NCI-H2081 treated with DMSO at 0.1 percent for 48 hours (cell line): ENCODE measurements at regions not wholly inside any gene's neighbourhood (a gene's known extent, or its start where the extent isn't known, plus 50 kb on each side); places are given as distances from the start of the nearest gene placed in this dataset.
"Not testable (repeated sequence)": the region's sequence is repeated elsewhere in the genome, so short reads cannot be mapped to it uniquely, and the experiment has no call there.

ENCODE experiments used
- DNase-seq: peaks from one replicate; lab custom pipeline; 2025; lab: John Stamatoyannopoulos, UW

DNA sequence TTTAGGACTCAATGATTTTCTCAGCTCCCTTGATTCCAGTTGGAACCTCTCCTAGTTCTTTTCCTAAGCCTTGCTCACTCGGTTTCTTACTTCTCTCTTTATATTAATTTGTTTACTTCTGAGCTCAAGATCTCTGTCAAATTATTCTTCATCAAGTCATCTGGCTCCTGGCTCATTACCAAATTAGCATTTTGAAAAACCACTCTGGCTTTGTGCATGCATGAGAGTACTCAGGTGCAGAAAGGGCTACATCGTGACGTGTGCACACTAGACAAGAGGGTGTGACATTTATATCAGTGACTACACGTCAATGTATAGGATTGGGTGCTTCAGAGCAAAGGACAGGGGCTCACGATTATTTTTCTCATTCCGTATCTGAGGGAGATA lies 645.7 kb upstream of the DPP6 start:
- DNase-seq, result no peak

DNA sequence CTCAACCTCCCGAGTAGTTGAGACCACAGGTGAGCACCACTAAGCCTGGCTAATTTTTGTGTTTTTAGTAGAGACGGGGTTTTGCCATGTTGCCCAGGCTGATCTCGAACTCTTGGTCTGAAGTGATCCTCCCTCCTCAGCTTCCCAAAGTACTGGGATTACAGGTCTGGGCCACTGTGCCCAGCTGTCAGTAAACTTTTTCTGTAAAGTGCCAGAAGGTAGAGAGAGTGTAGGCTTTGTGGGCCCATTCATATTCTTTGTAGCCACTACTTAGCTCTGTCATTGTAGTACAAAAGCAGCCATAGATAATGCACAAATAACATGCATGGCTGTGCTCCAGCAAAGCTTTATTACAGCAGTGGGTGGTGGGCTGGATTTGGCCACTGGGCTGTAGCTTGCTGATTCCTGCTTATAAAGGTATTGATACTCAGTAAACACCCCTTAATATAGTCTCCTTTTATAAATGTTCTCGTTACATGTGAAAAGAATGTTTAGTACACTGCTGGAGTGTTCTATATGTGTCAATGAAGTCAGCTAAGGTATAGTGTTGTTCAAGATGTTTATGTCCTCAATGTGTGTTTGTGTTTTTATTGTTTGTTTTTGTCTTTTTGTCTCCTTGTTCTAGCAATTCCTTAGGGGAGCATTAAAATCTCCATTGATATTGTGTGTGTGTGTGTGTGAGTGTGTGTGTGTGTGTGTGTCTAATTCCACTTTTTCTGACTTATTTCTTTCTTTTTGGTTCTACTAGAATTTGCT lies 644.7 kb upstream of the DPP6 start:
- no peak for DNase-seq

DNA sequence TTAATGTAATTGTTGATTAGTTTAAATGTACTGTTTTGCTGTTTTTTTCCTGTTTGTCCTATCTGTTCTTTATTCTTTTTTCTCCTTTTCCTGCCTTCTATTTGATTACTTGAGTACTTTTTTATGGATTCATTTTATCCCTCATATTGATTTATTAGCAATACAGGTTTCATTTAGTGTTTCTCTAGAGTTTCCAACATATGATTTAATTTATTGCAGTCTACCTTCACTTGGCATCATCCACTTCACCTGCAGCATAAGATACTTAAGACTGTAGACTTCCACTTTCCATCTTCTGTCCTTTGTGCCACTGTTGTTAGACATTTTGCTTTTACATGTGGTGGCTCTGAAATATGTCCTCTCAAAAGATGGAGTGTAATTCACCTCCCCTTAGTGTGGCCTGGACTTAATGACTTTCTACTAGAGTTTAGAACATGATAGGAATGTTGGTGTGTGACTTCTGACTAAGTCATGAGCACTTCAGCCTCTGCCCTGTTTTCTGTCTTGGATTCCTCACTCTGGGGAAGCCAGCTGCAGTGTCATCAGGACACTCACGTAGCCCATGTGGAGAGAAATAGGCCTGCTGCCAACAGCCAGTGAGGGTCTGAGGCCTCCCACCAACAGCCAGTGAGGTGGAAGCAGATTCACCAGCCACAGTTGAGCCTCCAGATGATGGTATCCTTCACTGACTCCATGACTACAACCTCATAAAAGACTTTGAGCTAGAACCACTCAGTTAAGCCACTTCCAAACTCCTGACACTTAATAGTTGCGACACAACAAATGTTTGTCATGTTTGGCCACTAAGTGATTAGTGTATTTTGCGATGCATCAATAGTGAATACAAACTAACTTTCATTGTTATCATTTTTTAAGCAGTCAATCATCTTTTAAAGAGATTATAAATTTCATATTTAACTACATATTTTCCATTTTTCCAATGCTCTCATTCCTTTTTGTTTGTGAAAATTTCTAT lies 643.5 kb upstream of the DPP6 start:
- no peak for DNase-seq

DNA sequence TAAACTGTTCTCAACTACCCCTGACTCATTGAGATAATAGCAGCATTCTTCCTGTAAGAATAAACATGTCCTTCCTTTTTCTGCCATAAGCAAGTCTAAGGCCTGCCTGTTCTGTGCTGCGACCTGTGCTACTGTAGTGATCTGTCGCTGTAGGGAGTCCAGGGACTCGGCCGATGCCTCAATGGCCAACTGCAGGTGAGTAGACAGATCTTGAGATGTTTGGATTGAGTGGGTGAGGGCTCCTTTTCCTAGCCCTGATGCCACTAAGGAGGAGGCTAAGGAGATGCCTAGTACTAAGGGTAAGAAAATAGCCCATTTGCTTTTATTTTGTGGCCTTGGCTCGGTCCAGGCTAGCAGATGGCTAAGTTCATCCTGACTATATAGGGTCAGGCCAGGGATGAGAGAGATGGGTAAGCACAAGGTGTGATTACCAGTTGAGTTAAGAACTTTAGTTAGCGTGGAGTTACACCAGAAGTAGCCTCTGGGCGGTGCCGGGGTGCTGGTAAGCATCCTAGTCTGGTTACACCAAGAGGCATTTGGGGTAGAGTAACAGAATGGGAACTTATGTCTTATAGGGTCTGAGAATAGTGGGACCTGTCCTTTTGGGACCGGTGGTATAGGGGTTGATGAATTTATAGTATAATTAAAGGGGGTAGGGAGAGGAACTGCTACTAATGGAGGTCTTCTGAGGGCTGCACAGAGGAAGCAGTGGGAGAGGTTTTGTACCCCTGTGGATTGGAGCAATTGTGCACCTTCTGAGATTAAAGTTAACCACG lies 642.4 kb upstream of the DPP6 start:
- DNase-seq, result not testable (repeated sequence)

DNA sequence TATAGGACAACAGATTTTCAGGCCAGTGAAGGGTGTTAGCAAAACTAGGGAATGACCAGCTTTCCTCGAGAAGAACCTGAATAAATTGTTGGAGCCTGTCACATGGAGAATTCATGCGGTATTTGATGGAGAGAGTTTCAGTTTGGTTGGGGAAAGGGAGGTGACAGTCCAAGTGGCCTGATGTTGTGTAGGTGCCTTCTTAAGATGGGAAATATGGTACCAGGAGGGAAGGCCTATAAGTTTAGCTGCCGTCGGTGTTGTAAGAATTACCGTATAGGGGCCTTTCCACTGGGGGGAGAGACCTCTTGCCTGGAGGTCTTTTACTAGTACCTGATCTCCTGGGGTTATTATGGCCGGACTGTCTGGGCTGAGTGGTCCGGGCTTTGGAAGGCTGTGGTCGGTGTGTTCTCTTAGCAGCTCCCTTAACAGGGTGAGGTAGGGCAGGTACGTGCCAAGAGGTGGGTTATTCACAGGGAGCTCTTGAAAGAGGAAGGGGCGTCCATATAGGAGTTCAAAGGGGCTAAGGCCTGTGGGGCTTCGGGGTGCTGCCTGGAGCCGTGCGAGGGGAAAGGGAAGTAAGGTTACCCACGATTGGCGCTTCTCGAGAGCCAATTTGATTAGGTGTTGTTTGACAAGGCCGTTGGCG lies 641.1 kb upstream of the DPP6 start:
- DNase-seq, result not testable (repeated sequence)

DNA sequence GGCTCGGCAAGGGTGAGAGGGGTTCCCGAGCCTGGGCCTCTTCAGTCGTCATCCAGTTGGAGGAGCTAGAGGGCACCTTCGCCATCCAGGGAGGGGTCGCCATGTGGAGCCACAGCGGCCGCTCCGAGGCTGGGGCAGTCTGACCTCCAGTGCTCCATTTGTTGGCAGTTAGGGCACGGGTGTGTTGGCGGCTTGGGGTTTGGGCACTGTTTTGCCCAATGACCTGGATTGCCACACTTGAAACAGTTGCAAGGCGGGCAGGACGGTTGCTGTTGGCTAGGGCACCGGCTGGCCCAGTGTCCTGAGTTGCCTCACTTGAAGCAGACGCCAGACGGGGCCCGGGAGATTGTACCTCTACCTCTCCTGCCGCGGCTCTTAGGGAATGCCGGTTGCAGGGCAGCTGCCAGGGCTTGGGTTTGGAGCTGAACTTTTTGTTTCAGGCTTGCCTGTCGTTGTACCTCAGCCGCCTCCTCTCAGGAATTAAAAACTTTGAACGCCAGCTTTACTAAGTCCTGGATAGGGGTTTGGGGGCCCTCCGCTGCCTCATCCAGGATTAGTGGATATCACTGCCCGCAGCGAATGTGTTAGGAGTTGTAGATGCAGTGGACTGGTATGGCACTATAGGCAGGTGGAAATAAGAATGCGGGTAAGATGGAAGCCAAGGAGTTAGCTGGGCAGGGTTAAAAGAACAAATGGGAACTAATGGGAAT lies 639.9 kb upstream of the DPP6 start:
- DNase-seq, result not testable (repeated sequence)

DNA sequence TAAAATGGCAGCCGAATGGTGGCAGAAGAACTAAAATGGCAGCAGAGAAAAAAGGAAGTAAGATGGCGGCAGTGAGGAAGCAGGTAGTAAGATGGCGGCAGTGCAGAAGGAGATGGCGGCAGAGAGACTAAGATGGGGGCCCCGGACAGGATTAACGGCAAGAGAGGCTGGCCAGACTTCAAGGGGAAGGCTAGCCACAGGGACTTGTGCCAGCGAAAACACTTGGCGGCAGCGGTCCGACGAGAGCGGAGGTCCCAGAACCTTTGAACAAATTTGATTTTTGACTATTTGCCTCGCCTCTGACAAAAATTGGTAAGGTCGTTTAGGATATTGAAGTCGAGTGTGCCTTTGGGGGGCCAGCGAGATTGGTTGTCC lies 639.4 kb upstream of the DPP6 start:
- not testable (repeated sequence) for DNase-seq

DNA sequence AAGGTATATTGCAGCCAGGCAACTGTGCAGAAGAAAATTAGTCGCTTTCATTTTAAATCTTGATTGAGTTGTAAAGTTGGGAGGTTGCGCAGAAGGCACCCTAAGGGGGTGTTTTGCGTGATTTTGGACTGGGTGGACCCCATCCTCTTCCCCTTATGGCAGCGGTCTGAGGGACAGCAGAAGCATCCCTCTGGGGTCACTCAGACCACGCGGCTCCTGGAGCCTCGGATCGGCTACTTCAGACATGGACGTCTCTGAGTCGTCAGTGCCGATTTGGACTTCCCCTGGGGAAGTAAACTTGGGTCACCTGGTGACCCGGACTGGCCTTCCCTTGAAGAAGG lies 639.0 kb upstream of the DPP6 start:
- no peak for DNase-seq

DNA sequence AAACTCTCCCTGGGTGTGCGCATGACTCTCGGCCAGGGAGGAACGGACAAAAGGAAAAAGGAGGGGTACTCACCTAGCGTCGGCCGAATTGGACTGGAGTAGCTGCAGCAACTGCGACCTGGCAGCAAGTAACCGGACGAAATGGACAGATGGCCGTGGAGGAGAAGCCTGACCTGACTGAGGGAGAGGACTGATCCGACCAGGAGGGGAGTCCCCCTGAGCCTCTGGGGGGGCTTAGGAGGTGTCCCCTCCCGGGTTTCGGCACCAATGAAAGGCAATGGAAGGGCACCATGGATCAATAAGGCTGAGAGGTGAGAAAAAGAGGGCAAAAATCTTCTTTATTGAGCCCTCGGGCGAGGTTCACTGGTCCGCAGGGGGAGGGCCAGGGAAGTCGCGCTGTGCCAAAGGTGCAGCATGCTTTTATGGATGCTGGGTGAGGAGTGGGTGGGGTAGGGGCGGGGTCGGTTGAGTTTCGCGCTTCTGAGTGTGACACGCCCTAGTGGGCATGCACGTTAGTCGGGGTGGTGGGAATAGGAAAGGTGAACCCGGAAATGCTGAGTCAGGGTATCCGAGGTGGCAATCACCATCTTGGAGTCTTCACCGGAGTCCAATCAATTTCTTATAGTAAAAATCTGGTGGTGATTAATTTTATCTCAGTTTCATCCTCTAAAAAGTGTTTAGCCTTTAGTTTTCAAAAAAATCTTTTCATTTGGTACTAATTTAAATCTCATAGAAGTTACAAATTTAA lies 638.5 kb upstream of the DPP6 start:
- DNase-seq, result no peak

DNA sequence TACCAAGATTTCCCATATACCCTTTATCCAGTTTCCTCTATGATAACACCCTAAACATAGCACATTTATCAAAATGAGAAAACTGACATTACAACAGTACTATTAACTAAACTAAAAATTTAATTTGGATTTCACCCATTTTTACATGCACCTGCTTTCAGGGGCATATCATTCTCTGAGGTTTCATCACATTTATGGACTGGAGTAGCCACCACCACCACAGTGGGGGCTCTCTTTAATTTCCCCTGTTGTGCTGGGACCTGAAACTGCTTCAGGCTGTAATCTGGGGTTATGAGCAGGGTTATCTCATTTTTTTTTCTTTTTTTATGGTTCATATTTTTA lies 637.9 kb upstream of the DPP6 start:
- no peak for DNase-seq

DNA sequence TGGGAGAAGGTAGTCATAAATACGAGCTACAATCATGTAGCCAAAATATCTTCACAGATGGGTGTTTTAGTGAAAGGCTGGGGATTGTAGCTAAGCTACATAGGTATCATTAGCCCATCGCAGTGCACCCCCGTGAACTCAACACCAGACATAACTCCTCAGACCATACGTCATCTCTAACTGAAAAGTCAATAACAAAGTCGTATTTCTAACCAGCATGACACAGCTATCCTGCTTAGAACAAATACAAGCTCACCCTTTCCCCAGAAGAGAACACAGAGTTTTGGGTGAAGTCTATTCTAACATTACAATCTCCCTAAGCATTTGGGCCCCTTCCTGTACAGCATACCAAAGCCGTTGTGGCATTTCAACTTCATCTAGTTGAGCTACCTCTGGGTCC lies 636.6 kb upstream of the DPP6 start:
- DNase-seq, result no peak

DNA sequence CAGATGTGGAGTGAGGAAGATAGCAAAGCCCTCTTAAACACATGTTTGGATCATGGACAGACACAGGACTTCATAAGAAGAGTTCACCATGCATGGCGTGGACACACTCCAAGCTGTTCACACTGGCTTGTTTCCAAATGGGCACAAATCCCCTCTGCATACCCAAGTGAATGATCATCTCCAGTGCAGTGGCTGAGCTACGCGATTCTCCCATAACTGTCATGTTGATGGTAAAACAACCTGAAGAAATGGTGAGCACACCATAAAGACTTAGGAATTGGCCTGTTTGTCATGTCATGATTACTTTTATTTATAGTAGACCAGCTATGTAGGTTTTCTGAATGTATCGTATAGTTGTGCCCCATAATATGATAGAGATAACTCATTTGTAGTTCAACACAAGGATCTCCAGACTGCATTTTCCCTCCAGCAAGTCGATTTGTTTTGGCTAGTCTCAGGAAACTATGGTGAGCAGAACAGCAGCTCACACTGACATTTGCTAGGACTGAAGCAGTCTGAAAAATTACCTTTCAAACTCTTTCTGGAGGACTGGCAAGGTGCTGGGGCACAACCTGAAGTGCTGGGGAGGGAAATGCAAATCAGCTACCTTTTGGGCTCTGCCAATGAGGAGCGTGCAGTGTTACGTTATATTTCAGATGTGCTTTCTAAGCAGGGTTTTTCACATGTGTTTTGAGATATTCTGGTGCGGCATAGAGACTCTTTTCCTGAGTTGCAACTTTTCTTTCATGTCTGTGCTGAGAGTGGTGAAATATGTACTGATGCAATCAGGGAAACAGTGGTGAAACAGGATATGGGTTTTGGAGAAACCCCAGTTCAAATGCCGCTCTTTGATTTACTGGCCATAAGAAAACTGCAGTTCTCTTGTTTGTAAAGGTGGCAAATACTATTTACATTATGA lies 629.6 kb upstream of the DPP6 start:
- DNase-seq, result no peak

DNA sequence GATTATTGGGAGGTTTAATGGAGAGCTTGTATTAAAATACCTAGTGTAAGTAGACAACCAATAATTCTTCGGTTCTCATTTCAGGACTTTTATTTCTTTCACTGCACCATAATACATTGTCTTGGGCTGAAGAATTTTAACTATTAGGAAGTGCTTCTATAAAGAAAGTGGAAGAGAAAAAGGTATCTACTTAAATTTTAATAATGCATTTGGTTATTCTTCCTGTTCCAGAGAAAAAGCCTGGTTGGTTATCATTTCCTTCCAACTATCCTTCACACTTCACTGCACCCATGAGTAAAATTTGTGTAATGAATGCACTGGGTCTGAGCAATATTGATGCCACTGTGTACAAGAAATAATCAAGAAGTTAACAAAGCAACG lies 629.0 kb upstream of the DPP6 start:
- DNase-seq, result no peak

DNA sequence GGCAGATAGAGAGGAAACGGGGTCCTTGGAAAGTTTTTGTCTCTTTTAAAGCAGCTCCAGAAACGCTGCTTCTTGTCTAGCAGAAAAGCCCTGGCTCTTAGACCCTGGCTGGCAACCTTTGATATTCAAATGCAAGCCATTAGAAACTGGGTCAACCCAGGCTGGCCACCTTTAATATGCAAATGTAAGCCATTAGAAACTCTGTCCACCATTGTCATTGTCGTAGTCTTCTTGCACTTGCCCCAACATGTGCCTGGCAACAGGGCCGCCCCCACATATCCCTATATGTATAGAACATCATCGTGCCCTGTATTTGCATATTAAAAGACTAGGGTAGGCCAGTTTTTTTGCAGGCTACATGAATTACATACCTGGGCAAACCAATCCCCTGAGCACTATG lies 621.3 kb upstream of the DPP6 start:
- no peak for DNase-seq

DNA sequence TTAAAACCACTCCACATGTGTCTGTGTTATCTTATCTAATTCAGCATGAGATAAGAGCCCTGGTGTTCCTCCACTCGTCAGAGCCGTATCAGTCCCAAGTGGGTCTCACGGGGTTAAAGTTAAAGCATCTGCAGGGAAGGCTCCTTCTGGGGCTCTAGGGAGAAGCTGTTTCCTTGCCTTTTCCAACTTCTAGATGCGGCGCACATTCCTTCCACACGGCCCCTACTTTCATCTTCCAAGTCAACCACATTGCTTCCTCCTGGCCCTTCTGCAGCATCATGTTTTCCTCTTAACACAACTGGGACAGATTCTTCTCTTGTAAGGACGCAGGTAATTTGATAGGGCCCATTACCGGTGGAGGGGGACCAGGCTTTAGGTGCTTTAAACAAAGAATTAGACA lies 620.1 kb upstream of the DPP6 start:
- DNase-seq, result no peak

DNA sequence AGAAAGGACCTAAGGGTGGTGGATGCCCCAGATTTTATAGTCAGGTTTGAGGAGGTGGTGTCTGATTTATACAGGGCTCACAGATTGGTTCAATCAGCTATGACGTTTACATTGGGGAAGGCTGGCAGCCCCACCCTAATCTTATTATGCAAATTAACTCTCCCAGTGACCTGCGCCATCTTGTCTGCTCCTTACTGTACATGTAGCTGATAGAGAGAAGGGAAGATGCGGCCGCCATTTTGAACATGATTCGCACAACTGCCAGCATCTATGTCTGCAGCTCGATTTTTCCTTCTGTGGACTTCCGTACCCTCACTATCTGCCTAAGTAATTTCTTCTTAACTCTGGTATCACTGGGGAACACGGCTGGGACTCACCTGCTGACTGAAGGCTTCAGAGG lies 619.0 kb upstream of the DPP6 start:
- no peak for DNase-seq

DNA sequence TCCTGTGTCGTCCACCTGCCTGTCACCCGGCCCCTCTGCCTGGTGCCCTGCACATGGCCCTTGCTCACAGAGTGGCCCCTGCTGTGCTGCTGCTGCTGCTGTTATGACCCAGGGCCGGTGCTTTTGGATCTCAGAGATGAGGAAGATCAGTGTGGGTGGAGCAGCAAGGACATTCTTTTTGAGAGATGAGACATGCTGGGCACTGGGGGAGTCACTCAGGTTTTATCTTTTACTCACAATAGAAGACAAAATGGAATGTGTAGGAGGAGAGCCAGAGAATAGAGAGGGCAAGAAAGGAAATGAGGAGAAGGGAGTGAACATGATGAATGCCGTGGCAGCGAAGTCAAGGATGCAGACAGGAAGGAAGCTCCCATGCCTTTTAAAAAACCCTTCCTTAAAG lies 611.5 kb upstream of the DPP6 start:
- no peak for DNase-seq

DNA sequence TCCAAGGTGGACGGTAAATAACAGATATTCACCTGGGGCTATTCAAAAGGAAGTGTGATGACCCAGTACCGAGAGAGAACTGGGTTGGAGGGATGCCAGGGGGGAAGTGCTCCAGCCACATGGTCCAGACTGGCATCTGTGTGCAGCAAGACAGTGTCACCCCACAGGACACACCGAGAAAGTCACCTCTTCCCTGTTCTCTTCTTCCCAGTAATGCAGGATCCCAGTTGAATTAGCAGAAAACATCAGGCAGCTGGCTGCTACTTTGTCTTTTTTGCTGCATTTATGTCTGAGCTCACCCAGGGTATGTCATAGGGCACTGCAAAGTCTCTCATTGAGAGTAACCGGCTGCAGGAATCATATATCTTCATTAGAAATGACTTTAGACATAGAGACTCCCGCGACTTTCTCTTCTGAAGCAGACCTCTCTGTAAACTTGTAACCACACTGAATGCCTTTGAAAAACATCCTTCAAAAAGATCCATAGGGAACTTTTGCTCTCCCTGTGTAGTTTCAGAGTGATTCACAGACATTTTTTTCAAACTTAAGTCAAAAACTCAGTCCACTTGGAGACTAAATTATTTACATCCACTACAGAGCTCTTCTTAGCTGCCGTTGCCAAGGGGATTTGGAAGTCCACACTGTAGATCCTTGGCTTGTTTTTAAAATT lies 609.0 kb upstream of the DPP6 start:
- no peak for DNase-seq

DNA sequence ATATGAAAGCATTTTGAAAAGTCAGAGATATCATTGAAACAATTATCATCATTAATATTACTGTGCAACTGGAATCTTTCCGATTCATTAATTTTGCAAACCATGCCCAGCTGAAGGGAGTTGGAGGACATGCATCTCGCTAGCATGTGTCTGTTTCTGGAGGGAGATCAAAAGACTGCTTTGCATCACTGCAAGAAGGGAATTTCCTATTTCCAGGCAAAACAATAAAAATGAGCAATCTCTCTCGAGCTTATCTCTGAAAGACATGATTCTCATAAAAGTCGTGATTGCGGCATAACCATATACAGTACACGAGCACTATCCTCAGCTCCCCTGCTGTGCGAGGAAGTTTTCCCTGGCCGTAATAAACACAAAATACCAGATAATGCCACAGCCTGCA lies 607.6 kb upstream of the DPP6 start:
- DNase-seq, result no peak
